ENCODE measurements at regions not wholly inside any gene's neighbourhood (a gene's known extent, or its start where the extent isn't known, plus 50 kb on each side); places are given as distances from the start of the nearest gene placed in this dataset.
"Not testable (repeated sequence)": the region's sequence is repeated elsewhere in the genome, so short reads cannot be mapped to it uniquely, and the experiment has no call there.

DNA sequence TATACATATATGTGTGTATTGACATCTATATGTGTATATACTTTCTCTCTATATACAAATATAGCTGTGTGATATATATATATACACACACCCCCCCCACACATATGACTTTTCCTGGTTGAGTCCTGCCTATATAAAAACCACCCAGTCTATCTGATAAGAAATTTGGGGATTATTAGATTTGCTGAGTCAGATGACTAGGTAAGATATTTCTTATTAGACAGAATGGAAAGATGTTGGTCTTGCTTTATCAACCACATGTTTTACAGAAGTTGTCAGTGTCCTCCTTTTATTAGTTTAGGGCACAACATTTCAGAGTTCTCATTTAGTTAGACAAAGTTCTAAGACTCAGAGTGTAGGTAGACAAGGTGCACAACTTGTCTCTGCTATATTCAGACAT, 953.3 kb downstream of the METTL15 start:
- TF ChIP-seq, protein P1, sequence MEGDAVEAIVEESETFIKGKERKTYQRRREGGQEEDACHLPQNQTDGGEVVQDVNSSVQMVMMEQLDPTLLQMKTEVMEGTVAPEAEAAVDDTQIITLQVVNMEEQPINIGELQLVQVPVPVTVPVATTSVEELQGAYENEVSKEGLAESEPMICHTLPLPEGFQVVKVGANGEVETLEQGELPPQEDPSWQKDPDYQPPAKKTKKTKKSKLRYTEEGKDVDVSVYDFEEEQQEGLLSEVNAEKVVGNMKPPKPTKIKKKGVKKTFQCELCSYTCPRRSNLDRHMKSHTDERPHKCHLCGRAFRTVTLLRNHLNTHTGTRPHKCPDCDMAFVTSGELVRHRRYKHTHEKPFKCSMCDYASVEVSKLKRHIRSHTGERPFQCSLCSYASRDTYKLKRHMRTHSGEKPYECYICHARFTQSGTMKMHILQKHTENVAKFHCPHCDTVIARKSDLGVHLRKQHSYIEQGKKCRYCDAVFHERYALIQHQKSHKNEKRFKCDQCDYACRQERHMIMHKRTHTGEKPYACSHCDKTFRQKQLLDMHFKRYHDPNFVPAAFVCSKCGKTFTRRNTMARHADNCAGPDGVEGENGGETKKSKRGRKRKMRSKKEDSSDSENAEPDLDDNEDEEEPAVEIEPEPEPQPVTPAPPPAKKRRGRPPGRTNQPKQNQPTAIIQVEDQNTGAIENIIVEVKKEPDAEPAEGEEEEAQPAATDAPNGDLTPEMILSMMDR (conservative IDR thresholded peaks at IDR 0.05; ENCODE audit: low read depth, low read length) = no peak
- H3K4me3 ChIP-seq (ENCODE audit: low read depth, low read length) = no peak overlapping the region
- DNase-seq (ENCODE audit: low read depth) = no peak

DNA sequence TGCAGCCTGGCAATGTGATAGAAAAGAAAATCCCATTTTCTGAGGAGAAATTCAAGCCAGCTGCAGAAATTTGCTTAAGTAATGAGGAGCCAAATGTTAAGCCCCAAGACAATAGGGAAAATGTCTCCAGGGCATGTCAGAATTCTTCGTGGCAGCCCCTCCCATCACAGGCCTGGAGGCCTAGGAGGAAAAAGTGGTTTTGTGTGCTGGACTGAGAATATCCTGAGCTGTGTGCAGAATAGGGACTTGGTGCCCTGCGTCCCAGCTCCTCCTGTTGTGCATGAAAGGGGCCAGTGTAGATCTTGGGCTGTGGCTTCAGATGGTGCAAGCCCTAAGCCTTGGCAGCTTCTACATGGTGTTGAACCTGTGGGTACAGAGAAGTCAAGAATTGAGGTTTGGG, 948.3 kb downstream of the METTL15 start:
- not testable (repeated sequence) for H3K4me3 ChIP-seq (ENCODE audit: low read depth, low read length); DNase-seq (ENCODE audit: low read depth)

DNA sequence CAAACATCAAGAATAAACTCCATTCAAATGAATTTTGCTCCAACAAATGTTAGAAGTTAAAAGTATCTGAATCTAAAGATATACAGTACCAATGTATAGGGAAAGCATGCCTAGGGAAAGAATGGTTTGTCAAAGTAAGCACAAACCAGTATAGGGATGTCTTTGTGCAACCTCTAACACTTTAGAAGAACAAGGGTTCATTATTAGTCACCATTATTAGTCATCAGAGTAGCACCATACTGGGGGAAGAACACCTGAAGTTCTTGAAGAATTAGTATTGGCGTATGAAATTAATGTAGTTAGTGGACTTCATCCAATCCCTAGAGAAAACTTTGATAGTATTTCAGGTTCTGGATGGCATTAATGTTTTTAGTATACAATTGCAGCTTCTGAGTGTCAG, 943.7 kb downstream of the METTL15 start:
- TF ChIP-seq, protein P1 (conservative IDR thresholded peaks at IDR 0.05; ENCODE audit: low read depth, low read length) = no peak
- no peak overlapping the region for H3K4me3 ChIP-seq (ENCODE audit: low read depth, low read length)
- peak; percentile 11 for DNase-seq (ENCODE audit: low read depth)

DNA sequence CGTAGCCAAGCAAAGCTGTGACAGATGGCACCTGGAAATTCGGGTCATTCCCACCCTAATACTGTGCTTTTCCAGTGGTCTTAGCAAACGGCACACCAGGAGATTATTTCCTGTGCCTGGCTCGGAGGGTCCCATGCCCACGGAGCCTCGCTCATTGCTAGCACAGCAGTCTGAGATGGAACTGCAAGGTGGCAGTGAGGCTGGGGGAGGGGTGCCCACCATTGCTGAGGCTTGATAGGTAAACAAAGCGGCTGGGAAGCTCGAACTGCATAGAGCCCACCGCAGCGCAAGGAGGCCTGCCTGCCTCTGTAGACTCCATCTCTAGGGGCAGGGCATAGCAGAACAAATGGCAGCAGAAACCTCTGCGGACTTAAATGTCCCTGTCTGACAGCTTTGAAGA, 942.8 kb downstream of the METTL15 start:
- not testable (repeated sequence) for DNase-seq (ENCODE audit: low read depth); H3K4me3 ChIP-seq (ENCODE audit: low read depth, low read length)

DNA sequence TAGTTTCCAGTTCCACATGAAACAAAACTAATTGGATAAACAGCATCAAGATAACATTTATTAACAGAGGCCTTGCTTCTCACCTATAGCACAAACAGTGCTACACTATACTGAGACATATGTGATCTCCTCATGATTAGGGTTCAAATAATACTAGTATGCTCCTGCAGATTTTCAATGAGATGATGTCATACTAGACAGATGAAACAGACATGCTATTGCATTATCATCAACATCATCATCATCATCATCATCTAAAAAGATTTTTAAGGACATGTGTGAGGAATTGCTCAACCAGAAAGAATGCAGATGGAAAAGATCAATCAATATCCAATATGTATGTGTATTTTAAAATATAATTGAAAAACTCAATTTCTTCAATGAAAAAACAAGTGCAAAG, 932.3 kb downstream of the METTL15 start:
- H3K4me3 ChIP-seq (ENCODE audit: low read depth, low read length) = no peak overlapping the region
- TF ChIP-seq, protein P1 (conservative IDR thresholded peaks at IDR 0.05; ENCODE audit: low read depth, low read length) = no peak
- no peak for DNase-seq (ENCODE audit: low read depth)

DNA sequence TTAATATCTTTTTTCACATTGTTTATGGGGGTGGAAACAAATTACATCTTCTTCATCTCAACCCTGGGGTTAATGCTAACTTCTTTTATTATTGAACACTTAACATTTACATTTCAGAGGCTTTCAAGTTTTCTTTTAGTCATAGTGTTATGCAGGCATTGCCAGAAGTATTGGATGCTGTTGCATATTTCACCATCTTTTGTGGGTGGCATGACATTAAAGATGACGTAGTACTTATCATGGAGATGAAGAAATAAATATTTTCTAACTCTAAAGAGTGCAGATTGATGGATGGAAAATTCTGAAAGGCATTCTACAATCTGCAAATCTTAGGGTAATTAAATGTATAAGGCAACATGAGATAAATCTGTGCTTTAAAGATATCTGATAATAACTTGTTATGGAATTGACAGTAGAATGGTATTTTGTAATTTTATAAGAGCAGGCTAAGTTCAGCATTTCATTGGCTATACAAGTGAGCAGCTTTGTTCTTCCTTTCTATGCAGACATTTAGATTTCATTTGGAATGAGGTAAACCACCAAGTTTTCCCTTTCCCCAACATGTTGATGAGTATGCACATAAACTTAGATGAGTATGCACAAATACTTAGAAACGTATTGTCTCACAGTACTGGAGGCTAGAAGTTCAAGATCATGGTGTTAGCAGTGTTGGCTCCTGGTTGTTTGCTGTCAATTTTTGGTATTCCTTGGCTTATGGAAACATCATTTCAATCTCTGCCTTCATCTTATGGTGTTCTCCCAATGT, 924.4 kb downstream of the METTL15 start:
- TF ChIP-seq, protein P1 (conservative IDR thresholded peaks at IDR 0.05; ENCODE audit: low read depth, low read length) = no peak
- H3K4me3 ChIP-seq (ENCODE audit: low read depth, low read length) = no peak overlapping the region
- no peak for DNase-seq (ENCODE audit: low read depth)

DNA sequence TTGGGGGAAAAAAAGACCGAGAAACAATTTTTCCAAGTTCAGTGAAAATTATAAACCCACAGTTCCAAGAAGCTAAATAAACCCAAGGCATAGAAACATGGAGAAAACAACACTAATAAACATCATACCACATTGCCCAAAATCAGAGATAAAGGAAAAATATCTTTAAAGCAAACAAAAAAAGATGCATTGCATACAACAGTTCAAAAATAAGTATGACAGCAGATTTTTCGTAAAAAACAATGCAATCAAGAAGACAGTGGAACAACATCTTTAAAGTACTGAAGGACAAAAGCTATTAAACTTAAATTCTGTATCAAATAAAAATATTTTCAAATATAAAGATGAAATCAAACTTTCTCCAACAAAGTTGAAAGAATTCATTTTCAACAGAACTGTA, 921.3 kb downstream of the METTL15 start:
- TF ChIP-seq, protein P1 (conservative IDR thresholded peaks at IDR 0.05; ENCODE audit: low read depth, low read length) = no peak
- no peak overlapping the region for H3K4me3 ChIP-seq (ENCODE audit: low read depth, low read length)
- peak; percentile 4 for DNase-seq (ENCODE audit: low read depth)

DNA sequence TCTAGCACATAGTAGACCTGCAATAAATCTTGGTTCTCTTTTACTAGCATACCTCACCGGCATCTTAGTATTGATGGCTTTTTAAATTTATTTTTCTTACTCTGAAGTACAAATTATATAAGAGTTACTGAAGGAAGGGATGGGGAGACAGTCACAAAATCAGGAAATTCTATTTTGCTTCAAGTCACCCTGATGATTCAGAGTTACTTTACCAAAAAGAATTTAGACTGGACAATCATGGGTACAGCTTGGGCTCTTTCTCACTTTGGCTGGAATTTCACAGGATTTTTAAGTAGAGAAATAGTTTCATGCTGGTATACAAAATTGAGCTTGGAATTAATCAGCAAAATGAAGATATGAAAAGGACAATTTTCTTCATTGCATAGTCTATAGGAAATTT, 919.2 kb downstream of the METTL15 start:
- TF ChIP-seq, protein P1 (conservative IDR thresholded peaks at IDR 0.05; ENCODE audit: low read depth, low read length) = no peak
- DNase-seq (ENCODE audit: low read depth) = no peak

More for the DNA sequence above, 919.2 kb downstream of the METTL15 start:
- no peak overlapping the region for H3K4me3 ChIP-seq (ENCODE audit: low read depth, low read length)

All from choroid plexus epithelial cell (primary cell).